ENCODE measurements at regions not wholly inside any gene's neighbourhood (a gene's known extent, or its start where the extent isn't known, plus 50 kb on each side); places are given as distances from the start of the nearest gene placed in this dataset.

DNA sequence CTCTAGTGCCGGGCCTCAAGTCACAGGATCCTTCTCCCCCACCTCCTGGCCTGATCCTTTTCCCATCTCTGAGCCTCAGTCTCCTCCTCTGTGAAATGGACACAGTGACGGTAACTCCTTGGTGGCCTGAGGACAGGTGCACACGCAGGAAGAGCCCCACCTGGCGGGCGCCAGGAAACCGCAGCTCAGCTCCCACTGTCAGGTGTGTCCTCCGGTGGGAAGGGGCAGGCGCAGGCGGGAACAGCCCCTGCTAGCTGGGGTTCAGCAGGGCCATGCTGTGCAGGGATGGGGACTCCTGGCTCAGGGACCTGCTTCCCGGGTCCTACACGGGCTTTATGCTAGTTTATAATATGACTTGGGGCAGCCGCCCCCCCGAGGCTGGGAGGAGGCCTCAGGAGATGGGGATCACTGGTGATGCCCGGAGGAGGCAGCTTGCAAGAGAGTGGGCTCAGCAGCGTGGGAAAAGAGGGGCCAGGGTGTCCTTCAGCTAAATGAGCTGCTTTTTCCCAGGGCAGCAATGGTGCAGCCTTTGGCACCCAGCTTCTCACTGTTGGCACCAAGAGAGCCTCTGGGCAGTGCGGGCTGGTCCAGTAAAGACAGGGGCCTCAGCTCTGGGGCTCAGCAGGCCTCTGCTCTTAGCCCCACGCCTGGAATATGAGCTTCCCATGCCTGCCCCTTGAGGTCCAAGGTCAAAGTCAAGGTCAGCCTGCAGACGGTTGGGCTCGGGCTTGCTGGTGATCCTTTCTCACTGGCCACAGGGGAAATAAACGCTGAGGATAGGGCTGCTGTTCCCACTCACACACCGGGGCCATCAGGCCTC is 68.0 kb upstream of the FAM20C start:
- no peak for DNase-seq

DNA sequence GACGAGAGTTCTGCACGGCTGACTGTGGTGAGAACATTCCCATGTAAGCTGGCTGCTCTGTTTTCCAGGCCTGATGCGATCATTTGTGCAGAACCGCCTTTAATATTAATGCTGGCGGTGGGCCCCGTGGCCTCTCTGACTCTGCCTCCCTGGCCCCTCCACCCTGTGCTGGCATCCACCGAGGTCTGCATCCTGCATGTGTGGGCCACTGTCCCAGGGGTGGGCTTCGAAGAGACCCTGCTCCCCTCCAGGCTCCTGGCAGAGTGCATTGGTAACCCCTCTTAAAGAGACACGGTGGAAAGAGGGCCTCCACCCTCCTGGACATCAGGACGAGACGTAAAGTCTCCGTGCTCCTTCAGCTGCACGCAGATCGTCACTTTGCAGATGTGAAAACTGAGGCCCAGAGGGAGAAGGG is 67.3 kb upstream of the FAM20C start:
- DNase-seq, result no peak

DNA sequence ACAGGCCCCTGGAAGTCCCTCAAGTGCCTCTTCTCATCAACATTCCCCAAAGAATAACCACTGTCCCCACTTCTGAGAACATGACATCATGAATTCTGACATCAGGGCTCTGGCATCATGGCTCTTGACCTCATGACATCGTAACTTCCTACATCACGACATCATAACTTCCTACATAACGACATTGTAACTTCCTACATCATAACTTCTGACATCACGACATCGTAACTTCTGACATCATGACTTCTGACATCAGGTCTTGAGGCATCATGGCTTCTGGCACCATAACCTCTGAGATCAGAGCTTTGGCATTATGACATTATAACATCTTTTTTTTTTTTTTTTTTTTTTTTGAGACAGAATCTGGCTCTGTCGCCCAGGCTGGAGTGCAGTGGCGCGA is 66.7 kb upstream of the FAM20C start:
- DNase-seq, result no peak

DNA sequence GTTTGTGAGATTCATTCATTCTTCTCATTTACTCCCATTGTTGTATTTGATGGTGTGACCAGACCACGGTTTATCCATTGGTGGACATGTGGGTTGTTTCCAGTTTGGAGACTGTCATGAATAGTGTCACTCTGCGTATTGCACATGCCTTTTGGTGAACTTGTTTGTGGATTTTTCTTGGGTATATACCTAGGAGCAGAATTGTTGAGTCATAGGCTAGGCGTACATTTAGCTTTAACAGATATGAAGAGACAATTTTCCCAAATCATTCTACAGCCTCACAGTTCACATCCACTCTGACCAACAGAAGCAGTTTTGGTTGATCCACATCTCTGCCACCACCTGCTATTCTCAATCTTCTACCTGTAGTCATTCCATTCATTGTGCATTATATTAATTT is 66.0 kb upstream of the FAM20C start:
- no peak for DNase-seq

DNA sequence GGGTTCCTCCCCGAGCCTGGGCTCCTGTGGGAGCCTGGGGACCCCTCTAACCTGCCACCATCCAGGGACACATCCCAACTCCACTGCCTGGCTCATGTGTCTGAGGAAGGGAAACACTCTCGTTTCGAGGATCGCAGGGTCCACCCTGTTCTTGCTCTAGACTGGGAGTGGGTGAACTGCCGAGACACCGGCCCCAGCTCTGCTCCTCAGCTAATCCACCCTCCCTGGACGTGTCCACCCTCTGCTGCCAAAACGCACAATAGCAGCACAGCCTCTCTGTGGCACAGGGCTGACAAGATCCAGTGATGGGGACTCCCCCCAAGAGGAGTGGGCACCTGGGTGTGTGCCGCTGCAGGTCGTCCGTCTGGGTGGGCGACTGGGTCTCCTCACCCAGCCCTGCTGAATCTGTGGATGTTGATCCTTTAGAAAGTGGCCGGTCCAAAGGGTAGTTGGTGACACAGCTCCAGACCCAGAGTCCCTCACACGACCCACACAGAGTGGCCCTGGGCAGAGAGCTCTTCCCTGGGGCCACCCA is 65.2 kb upstream of the FAM20C start:
- DNase-seq, result no peak

DNA sequence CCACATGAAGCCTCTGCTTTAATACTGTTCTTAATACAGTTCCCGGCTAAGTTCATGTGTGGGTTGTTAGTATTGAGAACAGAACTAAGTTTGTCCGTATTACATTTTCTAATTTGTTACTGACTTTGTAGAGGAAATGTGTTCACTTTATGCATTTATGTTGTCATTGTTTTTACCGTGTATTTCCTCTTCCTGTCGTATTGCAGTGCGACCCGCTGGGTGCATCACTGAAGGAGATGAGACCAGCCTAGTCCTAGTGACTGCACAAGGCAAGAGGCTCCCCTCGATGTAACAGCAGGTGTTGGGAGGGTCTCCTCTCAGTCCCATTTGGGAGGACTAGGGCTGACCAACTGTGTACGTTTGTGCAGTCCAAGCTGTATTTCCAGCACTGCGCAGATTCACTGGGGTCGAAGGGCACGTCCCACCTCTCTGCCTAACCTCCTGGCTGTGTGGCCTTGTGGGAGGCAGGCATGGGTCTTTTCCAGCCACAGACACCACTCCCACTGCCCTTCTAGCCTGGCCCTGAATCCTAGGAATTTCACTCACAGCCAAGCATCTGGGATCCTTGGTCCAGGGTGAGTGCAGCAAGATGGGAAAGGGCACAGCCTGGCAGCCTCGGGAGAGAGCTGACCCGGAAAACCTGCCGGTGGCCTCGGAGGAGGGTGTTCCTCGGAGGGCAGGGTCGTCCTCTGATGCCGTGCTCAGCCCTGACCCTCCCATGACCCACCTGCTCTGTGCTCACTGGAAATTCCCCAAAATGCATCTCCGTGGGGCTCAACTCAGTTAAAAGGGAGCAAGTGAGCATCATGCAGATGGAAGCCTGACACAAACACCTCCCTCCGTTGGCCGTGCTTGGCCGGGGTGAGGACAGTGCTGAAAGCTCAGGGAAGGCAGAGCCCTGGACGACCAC is 63.9 kb upstream of the FAM20C start:
- no peak for DNase-seq

DNA sequence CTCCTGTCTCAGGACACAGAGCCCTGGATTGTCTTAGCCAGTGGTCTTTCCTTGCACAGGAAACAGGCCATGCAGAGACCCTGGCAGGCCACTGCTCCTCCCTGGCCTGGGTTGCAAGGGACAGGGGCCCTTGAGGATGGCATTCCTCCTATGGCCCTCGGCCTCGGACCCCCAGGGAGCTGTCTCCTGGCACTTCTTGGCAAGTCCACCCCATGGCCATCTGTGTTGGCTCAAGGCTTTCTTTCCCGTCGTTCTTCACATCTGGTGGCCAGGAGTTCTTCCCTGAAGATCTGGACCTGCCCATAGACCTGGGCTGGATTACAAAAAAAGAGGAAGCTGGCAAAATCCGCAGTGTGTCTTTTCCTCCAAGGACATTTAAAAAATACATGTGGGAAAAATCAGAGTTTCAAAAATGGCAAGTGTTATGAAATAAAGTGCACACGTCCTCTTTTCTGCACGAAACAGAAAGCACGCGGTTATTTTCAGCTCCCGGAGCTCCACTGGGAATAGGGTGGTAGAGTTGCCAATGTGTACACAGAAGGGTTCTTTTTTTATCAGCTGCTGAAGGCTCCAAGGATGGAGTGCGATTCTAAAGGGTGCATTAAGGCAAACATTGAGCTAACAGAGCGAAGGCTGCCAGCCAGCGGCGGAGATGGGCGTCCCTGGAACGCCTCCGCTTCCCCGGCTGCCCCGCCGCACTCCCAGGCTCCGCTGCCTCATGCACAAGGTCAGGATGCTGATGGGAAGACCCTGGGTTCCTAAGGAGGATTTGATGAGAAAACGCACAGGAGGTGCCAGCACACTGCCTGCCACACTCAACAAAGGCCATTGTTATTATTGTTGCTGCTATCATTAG is 62.8 kb upstream of the FAM20C start:
- DNase-seq, result no peak

DNA sequence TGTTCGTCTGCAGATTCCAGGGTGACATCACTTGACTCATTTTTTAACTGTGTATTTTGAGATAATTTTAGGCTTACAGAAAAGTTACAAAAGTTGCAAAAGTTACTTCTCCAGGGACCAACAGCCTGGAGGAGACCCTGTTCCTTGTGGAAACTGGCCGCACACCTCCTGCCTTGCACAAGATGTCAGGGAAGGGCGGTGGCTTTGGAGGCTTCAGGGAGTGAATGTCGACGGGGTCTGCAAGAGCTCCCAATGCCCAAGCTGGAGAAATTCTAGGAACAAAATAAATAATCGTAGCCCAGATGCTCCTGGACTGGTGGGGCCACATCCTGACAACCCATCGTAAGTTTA is 62.2 kb upstream of the FAM20C start:
- DNase-seq, result no peak

DNA sequence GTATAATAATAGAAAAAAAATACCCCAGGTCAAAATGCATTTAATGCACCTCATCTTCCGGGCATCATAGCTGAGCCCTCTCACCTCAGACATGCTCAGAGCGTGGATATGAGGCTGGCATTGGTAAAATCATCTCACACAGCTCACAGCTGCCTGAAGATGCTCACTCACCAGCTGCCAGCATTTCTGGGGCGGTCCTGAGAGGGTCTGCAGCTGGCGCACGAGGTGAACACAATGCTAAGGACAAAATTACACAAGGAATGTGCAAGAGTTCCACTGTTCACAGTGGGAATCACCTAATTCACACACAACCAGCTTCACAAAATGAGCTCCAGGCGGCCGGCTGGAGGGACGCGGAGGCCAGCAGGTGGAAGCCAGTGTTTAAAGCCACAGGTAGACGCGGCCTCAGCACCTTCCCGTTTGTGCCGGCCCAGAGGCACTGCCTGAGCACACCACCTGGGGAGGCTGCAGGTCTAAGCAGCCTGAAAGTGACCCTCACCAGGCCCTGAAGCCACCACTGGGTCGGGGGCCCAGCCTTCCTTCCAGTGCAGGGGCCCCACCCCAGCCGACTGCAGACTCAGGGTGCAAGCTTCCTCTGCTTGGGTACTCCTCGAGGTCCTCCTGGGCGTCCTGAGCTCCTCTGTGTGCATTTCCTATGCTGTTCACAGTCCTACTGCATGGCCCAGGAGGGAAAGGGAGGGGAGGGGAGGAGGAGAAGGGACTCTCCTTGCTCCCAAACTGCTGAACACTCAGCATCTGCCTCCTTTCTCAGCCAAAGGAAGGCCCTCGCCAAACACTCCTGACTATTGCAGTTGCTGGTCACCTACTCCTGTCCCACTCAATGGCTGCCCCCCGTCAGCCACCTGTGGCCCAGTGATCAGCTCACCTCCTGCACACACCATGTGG is 61.2 kb upstream of the FAM20C start:
- no peak for DNase-seq

DNA sequence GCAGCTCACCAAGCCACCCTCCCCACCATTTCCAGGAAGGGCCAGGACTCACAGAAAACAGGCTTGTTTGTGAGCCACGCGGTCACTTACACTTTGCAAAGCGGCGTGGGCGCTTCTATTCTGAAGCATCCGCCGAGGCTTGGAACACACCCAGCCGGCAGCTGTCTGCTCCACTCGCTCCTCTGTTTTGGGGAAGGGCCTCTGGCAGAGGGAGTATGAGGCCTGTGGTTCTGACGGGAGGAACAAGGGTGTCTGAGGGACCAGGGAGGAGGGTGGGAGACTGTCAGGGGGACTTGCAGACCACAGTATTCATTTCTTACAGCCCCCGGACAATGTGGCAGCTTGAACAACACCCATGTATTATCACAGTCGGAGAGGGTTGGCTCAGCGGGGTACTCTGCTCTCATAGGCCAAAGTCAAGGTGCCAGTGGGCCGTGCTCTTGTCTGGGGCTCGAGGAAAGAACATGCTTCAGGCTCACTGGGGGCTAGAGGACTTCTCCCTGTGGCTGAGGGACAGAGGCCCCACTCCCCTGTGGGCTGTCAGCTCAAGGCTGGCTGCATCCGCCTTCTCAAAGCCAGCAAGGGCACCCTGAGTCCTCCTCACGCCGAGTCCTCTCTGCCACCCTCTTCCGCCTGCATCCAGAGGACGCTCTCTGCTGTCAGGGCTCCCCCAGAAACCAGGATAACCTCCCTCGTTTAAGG is 60.4 kb upstream of the FAM20C start:
- no peak for DNase-seq

DNA sequence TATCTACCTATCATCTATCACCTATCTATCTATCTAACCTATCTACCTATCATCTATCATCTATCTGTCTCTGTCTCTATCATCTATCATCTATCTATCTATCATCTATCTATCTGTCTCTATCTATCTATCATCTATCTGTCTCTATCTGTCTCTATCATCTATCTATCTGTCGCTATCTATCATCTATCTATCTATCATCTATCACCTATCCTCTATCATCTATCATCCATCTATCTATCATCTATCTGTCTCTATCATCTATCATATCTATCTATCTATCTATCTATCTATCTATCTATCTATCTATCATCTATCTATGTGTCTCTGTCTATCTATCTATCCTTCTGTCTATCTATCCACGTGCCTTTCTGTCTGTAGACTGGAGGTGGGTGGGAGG is 59.5 kb upstream of the FAM20C start:
- no peak for DNase-seq

DNA sequence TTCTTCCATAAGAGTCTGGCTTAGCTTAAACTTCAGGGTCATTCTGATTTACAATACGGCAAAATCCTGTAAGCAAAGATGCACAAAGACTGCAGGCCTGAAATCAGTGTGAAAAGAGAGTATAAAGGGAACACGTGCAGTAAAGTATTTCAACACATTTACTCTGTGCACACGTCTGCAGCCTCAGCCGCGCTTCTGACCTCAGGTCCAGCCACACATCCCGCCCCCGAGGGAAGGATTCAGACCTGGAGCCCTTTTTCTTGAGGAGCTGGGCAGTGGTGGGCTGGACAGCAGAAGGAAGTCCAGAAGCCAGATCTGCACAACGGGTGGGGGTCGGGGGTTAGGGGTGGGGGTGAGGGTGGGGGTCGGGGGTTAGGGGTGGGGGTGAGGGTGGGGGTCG is 58.9 kb upstream of the FAM20C start:
- DNase-seq, result no peak

DNA sequence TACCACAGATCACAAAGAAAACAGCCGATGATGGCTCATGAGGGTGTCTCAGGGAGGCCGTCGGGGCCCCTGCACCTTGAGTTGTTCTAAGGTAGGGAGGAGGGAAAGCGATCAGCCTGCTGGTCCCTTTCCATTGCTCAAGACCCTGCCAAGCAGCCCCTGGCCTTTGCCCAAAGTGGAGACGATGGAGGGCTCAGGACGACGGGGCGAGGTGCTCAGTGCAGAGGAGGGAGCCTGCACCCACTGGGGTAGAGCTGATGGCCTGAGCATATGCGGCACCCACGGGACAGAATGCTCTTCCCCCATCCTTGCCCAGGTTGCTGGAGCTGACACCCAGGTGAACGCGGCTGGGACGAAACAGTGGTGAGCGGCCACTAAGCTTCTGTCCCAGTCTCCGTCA is 58.3 kb upstream of the FAM20C start:
- DNase-seq, result no peak

DNA sequence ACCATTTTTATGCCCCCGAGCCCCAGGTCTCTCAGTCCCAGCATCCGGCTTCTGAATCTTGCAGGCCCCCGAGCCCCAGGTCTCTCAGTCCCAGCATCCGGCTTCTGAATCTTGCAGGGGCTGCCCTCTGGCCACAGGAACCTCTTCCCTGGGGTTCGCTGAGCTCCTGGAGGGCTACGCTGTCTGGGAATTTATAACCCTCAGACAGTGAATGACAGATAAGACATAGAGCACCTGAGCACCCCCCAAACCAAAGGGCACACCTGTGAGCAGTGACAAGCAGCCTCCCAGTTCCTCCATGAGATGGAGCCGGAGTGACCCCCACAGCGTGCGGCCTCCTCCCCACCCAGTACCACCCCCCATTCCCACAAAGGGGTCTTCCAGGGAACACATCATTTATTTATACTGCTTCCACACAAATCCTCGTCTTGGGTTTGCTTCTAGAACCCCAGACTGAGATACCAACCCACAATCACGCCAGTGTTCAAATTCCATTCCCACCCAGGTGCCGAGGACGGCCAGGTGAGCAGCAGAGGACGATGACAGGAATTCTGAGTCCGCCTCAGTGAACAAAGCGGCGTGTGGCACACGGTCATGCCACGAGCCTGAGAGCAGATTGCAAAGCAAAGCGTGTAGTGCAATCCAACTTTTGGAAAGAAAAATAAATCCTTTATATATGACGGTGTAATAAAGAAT is 57.7 kb upstream of the FAM20C start:
- no peak for DNase-seq

DNA sequence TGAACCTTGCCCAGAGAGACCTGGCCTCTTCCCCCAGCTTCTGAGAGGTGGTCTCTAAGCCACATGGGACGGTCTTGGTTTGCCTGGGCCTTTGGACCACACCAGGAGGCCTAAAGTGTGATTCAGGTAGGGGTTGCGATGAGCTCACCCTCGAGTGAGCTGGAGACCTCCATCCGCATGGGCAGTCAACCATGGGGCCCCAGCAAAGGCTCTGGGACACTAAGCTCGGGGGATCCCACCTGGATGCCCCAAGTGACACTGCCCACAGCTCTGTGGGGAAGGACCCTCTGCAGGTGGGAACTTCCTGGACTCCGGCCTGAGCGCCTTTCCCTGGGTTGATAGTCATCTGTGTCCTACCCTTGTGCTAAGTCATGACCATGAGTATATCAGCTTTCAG is 57.1 kb upstream of the FAM20C start:
- DNase-seq, result no peak

DNA sequence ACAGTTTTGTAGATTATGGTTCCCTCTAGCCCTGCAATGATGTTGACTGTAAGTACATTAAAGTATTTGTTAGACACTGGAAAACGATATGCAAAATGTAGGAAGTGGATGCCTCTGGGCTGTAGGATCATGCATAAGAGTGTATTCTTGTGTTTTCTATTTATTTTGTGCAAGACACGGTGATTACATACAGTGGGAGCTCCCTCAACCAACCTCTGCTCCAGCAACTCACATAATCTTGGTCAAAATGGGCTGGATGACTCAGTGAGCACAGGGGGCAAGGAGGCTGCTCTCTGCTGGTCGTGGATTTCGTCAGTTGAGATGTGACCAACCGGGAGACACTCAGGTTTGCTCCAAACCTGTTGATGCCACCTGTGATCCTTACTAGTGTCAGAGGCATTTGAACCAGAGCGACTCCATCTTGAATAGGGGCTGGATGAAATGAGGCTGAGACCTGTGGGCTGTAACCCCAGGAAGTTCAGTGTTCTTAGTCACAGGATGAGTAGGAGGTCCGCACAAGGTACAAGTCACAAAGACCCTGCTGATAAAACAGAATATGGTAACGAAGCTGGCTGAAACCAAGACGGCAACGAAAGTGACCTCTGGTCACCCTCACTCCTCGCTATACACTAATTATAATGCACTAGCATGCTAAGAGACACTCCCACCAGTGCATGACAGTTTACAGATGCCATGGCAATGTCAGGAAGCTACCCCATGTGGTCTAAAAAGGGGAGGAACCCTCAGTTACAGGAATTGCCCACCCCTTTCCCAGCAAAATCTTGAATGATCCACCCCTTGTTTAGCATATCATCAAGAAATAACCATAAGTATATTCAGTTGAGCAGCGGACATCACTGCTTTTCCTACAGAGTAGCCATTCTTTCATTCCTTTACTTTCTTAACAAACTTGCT is 56.4 kb upstream of the FAM20C start:
- no peak for DNase-seq

DNA sequence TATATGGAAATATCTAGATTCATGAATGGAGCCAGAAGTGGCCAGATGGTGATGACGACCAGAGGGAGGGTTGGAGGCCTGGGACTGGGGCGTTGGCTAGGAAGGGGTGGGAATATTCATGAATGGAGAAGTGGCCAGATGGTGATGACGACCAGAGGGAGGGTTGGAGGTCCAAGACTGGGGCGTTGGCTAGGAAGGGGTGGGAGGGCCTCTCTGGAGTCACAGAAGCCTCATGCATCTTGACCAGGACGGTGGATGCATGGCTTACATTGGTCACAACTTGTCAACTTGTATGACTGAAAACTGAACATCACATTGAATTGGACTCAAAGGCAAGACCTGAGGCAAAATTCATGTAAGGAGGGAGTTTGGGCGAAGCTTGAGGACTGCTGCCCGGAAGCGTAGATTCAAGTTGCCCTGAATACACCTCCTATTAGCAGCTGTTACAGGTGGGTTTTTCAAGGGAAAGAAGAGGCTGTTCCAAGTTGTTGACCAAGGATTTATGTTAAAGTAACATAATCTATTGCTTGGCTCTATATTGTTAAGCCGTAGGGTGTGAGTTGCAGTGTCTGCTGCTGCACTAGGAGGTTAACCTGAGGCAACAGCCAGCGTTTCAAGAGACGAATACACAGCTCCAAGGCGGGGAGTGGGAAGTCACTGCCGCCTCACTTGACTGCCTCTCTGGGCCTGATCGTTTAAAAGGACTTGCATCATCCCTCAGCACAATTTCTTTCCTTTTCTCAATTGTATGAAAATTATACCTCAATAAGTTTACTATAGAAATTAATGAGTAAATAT is 55.1 kb upstream of the FAM20C start:
- DNase-seq, result no peak

DNA sequence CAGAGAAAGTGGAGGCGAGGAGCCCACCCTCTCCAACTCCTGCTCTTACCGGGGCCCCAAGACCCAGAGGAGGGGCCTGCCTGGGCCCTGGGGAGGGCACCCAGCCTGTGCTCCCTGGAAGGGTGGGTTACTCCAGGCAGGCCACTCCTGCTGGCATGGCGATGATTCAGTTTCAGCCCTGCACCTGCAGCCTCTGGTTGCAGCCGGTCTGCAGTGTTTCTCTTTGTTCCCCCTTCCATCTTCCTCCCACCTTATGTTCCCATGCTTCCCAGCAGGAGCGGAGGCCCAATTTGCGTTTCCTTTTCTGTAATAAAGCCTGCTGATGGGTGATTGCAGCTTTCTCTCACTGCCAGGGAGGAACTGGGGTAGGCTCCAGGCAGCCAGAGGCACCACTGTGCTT is 53.2 kb upstream of the FAM20C start:
- DNase-seq, result no peak

All from NCI-H1105 treated with DMSO at 0.1 percent for 48 hours (cell line).